ENCODE measurements at regions not wholly inside any gene's neighbourhood (a gene's known extent, or its start where the extent isn't known, plus 50 kb on each side); places are given as distances from the start of the nearest gene placed in this dataset.

DNA sequence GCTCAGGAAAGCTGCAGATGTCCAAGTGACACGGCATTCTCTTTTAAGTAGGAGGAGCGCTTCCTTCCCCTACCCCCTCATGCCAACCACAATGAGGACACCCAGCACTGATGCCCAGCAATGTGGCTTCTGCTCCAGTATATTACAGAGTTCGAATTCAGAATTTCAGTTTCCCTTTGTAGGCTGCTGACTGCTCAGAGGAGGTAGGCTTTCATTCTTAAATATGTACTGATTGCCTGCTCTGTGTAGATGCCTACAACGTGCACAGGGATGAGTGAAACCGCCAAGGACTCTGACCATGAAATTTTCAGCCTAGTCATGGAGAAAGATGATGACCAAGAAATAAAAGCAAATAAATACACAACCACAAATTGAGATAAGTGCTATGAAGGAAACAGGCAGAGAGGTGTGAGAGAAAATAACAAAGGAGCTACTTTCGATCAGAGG is 50.9 kb upstream of the TNFAIP3 start:
- DNase-seq, result no peak
- H3K27ac ChIP-seq, result no peak overlapping the region
- 55 to 86% methylated on average over 6 of the region's 6 CpGs for WGBS, 2 donors

DNA sequence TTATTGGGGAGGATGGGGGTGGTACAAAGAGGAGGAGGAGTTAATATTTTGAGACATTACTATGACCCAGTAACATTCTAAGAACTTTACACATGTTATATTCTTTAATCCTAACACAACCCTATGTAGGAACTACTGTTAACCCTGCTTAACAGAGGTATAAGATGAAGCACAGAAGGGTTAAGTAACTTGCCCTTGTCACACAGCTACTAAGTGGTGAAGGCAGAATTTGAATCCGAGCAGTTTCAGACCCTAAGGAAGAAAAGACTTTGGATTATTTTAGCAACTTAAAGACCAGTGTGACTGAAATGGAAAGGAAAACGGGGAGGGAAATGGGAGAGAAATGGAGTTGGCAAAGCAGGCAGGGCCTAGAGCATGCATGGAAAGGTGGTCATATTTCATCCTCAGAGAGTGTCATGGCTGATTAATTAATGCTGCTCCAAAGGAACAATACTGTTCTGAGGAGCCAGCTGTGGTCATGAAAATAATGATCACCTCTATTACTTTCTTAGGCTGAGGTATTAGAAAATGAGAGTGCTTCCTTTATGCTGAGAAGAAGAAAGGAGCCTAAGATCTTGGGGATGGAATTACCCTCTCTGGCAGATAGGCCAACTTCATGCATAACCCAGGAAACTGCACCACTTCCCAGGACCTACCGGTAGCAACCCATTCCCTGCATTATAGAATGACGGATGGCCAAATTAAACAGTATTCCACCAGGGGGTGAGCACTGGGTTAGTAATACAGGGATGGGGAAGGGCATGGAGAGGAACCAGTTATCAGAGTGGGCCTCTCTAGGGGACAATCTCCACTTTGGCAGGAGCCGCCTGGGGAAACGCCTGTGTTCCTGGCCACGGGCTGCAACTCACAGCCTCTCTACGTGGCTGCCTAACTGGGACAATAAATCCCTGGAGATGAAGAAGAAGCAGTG is 50.1 kb upstream of the TNFAIP3 start:
- intact Hi-C loops (cut with DNase I; ENCODE audit: low total_unique reads), result no loop called here
- DNase-seq, result no peak

More for the DNA sequence above, 50.9 kb upstream of the TNFAIP3 start:
- H3K36me3 ChIP-seq (ENCODE audit: low read depth, missing control alignments), result no peaks in the 10 kb centered on the region
- no peak overlapping the region for H3K4me3 ChIP-seq
- peaks cover 19% of the 10 kb centered on the region for H3K4me1 ChIP-seq
- intact Hi-C loops (cut with DNase I; ENCODE audit: low total_unique reads), result no loop called here
- H3K27me3 ChIP-seq, result no peaks in the 10 kb centered on the region
- no peak for TF ChIP-seq POLR2A (IDR thresholded peaks at IDR 0.05)
- TF ChIP-seq, protein P1, sequence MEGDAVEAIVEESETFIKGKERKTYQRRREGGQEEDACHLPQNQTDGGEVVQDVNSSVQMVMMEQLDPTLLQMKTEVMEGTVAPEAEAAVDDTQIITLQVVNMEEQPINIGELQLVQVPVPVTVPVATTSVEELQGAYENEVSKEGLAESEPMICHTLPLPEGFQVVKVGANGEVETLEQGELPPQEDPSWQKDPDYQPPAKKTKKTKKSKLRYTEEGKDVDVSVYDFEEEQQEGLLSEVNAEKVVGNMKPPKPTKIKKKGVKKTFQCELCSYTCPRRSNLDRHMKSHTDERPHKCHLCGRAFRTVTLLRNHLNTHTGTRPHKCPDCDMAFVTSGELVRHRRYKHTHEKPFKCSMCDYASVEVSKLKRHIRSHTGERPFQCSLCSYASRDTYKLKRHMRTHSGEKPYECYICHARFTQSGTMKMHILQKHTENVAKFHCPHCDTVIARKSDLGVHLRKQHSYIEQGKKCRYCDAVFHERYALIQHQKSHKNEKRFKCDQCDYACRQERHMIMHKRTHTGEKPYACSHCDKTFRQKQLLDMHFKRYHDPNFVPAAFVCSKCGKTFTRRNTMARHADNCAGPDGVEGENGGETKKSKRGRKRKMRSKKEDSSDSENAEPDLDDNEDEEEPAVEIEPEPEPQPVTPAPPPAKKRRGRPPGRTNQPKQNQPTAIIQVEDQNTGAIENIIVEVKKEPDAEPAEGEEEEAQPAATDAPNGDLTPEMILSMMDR (IDR thresholded peaks at IDR 0.05), result no peak
- no peaks in the 10 kb centered on the region for H3K9me3 ChIP-seq

More for the DNA sequence above, 50.1 kb upstream of the TNFAIP3 start:
- Histone ChIP-seq H3K27me3 (no peaks in the 10 kb centered on the region), H3K9me3 (no peaks in the 10 kb centered on the region), H3K4me3 (no peak overlapping the region), H3K36me3 (ENCODE audit: low read depth, missing control alignments) (no peaks in the 10 kb centered on the region), H3K27ac (no peak overlapping the region), H3K4me1 (peaks cover 21% of the 10 kb centered on the region)
- WGBS, 2 donors, result 72 to 75% methylated on average over 8 of the region's 8 CpGs
- TF ChIP-seq, protein P1 (IDR thresholded peaks at IDR 0.05), result no peak
- TF ChIP-seq POLR2A (IDR thresholded peaks at IDR 0.05), result no peak

Small RNA genes lying in the stretch of these regions (small RNA-seq; reads per million reads assigned to genes)
- 0 reads per million in 2 donors for gene RF00019
